Adrenal gland (tissue), 5 donors: ENCODE measurements at regions not wholly inside any gene's neighbourhood (a gene's known extent, or its start where the extent isn't known, plus 50 kb on each side); places are given as distances from the start of the nearest gene placed in this dataset.

Experiments used
- POLR2A ChIP-seq, 2 donors: fragments of 450-650 bp; IDR thresholded peaks; one replicate each; pipeline ENCODE4 v1.6.1; 2017; ENCODE audit warnings: antibody characterized with exemption in 2 of 2, mild to moderate bottlenecking in 2 of 2, moderate library complexity in 1 of 2
- TF ChIP-seq, protein P1 (sequence below), 6 experiments: fragments of 450-650 bp in 4 of 6; fragments of 200-600 bp in 2 of 6; sonication (generic) in 1 of 6; IDR thresholded peaks; 1 replicate in 5 of 6; 2 replicates in 1 of 6; pipeline versions ENCODE4 v1.5.1 to v1.8.0; 2016 to 2021; ENCODE audit warnings: antibody characterized with exemption in 6 of 6, mild to moderate bottlenecking in 2 of 6, moderate library complexity in 1 of 6
- donor health status: DM: no; HTN: no; CAD: no.

DNA sequence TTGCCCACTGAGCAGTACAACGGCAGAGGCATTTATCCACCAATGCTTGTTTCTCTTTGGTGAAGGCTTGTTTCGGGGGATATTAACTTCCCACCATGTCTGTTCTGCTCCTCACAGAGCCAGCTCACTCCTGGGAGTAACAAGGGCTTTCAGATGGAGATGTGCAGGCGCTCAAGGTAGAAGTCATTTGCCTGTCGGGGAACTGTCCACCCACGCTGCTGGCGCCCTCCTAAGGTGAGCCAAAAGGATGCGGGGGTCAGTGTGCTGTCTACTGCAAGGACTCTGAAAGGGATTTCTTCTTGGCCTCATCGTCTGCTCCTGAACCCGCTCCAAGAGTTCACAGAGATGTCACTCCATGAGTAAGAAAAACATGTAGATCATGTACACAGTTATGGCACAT, 57.0 kb upstream of the CYRIA start:
- no peak for TF ChIP-seq POLR2A (IDR thresholded peaks at IDR 0.05)
- TF ChIP-seq, protein P1, sequence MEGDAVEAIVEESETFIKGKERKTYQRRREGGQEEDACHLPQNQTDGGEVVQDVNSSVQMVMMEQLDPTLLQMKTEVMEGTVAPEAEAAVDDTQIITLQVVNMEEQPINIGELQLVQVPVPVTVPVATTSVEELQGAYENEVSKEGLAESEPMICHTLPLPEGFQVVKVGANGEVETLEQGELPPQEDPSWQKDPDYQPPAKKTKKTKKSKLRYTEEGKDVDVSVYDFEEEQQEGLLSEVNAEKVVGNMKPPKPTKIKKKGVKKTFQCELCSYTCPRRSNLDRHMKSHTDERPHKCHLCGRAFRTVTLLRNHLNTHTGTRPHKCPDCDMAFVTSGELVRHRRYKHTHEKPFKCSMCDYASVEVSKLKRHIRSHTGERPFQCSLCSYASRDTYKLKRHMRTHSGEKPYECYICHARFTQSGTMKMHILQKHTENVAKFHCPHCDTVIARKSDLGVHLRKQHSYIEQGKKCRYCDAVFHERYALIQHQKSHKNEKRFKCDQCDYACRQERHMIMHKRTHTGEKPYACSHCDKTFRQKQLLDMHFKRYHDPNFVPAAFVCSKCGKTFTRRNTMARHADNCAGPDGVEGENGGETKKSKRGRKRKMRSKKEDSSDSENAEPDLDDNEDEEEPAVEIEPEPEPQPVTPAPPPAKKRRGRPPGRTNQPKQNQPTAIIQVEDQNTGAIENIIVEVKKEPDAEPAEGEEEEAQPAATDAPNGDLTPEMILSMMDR (IDR thresholded peaks at IDR 0.05): no peak
